ENCODE measurements at regions not wholly inside any gene's neighbourhood (a gene's known extent, or its start where the extent isn't known, plus 50 kb on each side); places are given as distances from the start of the nearest gene placed in this dataset.

DNA sequence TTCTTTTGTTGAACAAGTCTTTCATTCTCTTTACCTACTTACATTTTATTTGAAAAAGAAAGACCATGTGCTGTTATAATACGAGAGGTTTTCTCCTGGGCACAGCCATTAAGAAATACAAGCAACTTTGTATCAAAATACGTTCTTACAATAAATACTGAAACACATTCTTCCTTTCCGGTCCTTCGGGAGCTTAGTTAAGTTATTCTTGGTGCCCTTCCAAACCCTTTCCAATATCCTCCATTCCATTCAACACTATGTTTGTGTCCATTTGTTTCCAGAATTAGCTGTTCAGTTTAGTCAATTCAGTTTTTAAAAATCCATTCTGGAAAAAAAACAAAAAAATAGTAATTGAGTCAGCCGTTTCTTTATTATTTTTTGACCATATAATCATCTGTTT, 746.8 kb upstream of the SLC10A2 start:
- Mint-ChIP-seq H3K27me3 (no peaks in the 10 kb centered on the region), H3K36me3 (ENCODE audit: low read depth) (no peaks in the 10 kb centered on the region), H3K4me3 (no peak overlapping the region), H3K27ac (no peak overlapping the region), H3K9me3 (peaks cover 8% of the 10 kb centered on the region), H3K4me1 (ENCODE audit: low read depth) (no peaks in the 10 kb centered on the region)
- DNase-seq, result no peak

DNA sequence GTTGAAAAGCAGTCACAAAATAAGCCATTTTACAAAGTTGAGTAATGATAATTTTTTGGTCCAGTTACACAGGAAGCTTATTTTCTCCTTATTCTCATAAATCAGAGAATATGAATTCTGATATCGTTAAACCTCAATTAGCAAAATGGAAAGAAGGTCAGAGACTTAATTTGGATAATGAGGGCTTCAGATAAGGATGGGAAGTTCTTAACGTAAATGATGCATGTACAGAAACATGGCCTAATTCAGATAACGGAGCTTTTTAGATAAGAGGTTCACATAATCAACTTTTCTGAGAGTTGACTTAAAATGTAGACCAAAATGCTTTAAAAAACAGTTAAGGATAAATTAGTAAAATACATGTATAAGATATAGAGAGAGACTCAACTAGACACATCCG, 746.3 kb upstream of the SLC10A2 start:
- Mint-ChIP-seq H3K27me3 (no peaks in the 10 kb centered on the region), H3K4me3 (no peak overlapping the region), H3K36me3 (ENCODE audit: low read depth) (no peaks in the 10 kb centered on the region), H3K9me3 (peaks cover 8% of the 10 kb centered on the region), H3K27ac (no peak overlapping the region), H3K4me1 (ENCODE audit: low read depth) (no peaks in the 10 kb centered on the region)
- DNase-seq, result no peak

DNA sequence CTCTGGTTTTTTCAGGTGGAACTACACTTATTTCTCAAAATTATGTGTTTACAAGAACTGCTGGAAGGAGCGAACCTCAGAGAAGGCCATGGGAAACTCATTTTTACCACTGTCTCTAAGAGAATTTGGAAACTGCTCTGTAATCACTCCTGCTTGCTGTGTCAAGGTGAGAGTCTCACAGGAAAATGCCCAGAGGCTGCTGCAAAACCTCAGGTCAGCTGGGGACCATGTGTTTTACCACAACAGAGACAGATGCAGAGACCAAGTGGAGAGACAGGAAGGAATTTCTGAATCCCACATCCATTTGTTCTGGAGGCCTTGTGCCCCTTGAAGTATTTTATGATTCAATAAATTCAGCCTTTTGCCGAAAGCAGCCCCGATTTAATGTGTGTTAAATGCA, 743.8 kb upstream of the SLC10A2 start:
- no peak for DNase-seq
- no peaks in the 10 kb centered on the region for H3K4me1 Mint-ChIP-seq (ENCODE audit: low read depth)
- no peak overlapping the region for H3K4me3 Mint-ChIP-seq
- no peak overlapping the region for H3K27ac Mint-ChIP-seq
- no peaks in the 10 kb centered on the region for H3K27me3 Mint-ChIP-seq
- H3K36me3 Mint-ChIP-seq (ENCODE audit: low read depth), result no peaks in the 10 kb centered on the region
- H3K9me3 Mint-ChIP-seq, result peaks cover 8% of the 10 kb centered on the region

DNA sequence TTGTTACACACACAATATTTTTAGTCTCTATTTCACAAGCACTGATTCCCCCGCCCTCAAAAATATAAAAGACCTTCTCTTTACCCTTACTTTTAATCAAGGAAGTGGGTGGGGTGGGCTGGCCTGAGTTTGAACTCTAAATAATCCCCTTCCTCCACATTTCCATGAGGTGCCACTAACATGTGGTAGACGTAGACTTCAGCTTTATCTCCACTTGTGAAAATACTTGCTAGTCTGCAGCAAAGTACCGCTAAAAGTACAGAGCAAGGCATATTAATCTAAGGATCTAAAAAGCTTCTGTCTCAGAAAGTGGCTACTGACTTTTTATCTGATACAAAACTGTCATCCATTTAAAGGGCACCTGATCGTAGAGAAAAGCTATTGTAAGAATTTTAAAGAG, 739.6 kb upstream of the SLC10A2 start:
- H3K36me3 Mint-ChIP-seq (ENCODE audit: low read depth), result no peaks in the 10 kb centered on the region
- H3K4me3 Mint-ChIP-seq, result no peak overlapping the region
- no peaks in the 10 kb centered on the region for H3K9me3 Mint-ChIP-seq
- H3K27ac Mint-ChIP-seq, result no peak overlapping the region
- no peaks in the 10 kb centered on the region for H3K4me1 Mint-ChIP-seq (ENCODE audit: low read depth)
- H3K27me3 Mint-ChIP-seq, result no peaks in the 10 kb centered on the region
- DNase-seq, result no peak

DNA sequence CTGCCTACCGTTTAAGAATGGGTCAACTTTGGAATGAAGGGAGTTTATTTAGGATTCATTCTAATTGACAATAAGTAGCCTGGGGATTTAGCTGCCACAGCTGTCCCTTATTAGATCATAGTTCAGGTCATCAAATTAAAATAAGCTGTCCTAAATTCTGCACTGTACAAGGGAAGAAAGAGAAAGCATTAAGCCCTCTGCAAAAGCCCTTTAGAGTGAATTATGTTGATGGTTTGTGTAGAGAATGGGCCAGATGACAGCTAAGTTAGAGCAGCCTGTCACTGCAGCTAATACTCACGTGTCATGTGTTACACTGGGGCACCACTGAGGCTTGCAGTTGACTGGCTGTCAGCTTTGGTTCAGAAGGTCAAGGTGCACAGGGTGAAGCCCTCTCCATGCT, 737.1 kb upstream of the SLC10A2 start:
- no peak overlapping the region for H3K27ac Mint-ChIP-seq
- no peak for DNase-seq
- H3K27me3 Mint-ChIP-seq, result no peaks in the 10 kb centered on the region
- H3K9me3 Mint-ChIP-seq, result no peaks in the 10 kb centered on the region
- H3K36me3 Mint-ChIP-seq (ENCODE audit: low read depth), result no peaks in the 10 kb centered on the region
- H3K4me1 Mint-ChIP-seq (ENCODE audit: low read depth), result no peaks in the 10 kb centered on the region
- no peak overlapping the region for H3K4me3 Mint-ChIP-seq

DNA sequence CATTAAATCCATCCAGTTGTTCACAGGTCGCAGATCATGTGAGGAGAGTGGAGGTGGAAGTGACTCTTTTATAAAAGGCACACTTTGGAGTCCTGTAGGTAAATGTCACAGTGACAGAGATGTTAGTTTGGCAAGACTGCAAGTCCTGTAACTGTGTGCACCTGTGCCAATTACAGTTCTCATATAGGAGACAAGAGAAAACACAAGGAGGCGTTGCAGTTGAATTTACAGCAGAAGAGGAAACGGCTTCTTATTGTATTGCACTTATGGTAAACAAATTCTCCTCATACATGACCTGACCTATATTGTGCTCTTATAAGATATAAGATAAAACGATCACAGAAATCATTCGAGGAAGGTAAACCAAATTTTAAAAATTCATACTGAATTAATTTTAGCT, 732.8 kb upstream of the SLC10A2 start:
- Mint-ChIP-seq H3K4me1 (ENCODE audit: low read depth) (no peaks in the 10 kb centered on the region), H3K36me3 (ENCODE audit: low read depth) (no peaks in the 10 kb centered on the region), H3K4me3 (no peak overlapping the region), H3K27ac (no peak overlapping the region), H3K9me3 (no peaks in the 10 kb centered on the region), H3K27me3 (no peaks in the 10 kb centered on the region)
- DNase-seq, result no peak

DNA sequence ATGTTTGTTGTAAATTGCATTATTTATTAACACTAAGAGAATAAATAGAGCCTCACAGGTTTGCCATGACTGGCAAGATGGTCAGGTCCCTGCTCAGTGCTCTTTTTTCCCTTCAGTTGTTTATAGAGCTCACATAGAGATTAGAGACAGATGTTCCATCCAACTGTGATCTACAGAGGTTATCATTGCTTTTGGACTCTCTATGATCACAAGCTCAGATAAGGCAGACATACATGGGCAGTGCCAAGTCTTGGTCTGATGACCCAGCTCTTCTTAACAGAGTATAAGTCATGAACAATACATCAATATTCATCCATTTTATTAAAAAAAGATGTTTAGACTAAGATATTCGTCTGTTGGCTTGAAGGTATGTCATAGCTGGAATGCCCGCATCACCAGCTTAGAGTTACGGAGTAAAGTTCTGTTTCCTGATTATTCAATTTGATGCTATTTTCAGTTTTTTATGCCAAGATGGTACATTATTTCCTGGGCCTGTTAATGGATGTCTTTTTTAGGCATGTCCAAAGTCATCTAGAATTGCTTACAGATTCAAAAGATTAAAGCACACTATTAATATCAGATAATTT, 729.8 kb upstream of the SLC10A2 start:
- Mint-ChIP-seq H3K27ac (no peak overlapping the region), H3K9me3 (peaks cover 3% of the 10 kb centered on the region), H3K4me1 (ENCODE audit: low read depth) (no peaks in the 10 kb centered on the region), H3K36me3 (ENCODE audit: low read depth) (no peaks in the 10 kb centered on the region), H3K27me3 (no peaks in the 10 kb centered on the region), H3K4me3 (no peak overlapping the region)
- DNase-seq, result no peak

DNA sequence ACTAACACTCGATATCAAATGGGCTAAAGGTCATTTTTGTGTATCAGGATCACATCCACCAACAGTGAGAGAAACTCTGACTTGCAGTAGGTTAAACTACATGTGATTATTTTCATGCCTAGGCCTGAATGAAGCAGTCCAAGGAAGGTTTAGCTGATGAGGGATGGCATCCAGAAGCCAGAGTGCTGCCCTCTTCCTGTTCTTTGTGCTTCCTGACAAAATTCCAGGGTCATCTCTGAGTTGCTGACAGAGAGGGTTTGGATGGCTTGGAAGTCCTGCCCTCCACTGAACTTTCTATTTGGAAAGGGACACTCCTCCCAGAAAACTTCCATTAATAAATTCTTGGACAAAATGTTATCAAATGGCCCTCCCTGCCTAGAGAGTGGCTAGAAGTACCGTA, 728.3 kb upstream of the SLC10A2 start:
- Mint-ChIP-seq H3K4me1 (ENCODE audit: low read depth) (no peaks in the 10 kb centered on the region), H3K9me3 (peaks cover 3% of the 10 kb centered on the region), H3K4me3 (no peak overlapping the region), H3K36me3 (ENCODE audit: low read depth) (no peaks in the 10 kb centered on the region), H3K27ac (no peak overlapping the region), H3K27me3 (no peaks in the 10 kb centered on the region)
- DNase-seq, result no peak

DNA sequence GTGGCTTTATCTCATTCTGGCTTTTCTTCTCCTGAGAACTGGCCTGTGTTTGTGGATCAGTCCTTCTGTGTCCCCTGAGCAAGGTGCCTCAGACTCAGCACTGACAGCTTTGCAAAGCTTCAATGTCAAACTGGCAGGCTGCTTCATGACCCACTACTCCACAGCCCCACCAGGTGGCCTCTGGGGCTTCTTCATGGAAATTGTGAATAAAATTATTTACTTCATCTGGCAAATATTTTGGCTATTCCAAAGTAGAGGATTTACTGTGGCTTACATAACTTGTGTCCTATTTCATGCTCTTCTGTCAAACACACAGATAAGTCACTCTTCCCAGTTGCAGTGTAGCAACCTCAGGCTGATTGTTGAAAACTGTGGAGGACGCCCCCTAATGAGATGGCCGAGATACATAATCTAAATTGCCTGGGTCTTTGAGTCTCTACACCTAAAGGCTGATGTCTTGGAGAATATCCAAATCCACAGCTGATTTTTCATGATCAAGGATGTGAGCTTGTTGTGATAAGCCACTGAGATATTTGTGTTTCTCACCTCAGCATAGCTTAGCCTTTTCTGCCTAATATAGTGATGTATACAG, 721.9 kb upstream of the SLC10A2 start:
- DNase-seq, result no peak
- H3K9me3 Mint-ChIP-seq, result no peaks in the 10 kb centered on the region

DNA sequence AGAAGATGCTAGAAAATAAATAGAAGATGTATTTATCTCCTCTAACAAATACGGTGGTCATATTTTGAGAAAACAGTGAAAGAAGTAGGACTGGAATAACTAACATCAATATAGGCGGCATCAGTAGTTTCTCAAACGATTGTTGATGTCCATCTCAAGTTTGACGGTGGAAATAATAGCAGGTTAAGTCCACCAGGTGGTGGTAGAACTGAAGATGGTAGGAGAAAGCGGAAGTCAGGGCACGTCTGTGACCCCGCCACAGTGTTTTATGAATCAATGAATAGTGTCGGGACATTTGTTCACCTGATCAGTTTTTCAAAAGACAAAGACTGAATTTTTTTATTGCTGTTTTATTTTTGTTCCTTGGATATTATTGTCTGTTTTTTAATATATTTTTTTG, 706.4 kb upstream of the SLC10A2 start:
- no peak overlapping the region for H3K27ac Mint-ChIP-seq
- no peak for DNase-seq
- no peaks in the 10 kb centered on the region for H3K4me1 Mint-ChIP-seq (ENCODE audit: low read depth)
- no peaks in the 10 kb centered on the region for H3K27me3 Mint-ChIP-seq
- no peak overlapping the region for H3K4me3 Mint-ChIP-seq
- H3K36me3 Mint-ChIP-seq (ENCODE audit: low read depth), result no peaks in the 10 kb centered on the region
- H3K9me3 Mint-ChIP-seq, result peaks cover 7% of the 10 kb centered on the region

More for the DNA sequence above, 721.9 kb upstream of the SLC10A2 start:
- H3K36me3 Mint-ChIP-seq (ENCODE audit: low read depth), result no peaks in the 10 kb centered on the region
- no peak overlapping the region for H3K27ac Mint-ChIP-seq
- no peaks in the 10 kb centered on the region for H3K27me3 Mint-ChIP-seq
- no peaks in the 10 kb centered on the region for H3K4me1 Mint-ChIP-seq (ENCODE audit: low read depth)
- H3K4me3 Mint-ChIP-seq, result no peak overlapping the region

DNA sequence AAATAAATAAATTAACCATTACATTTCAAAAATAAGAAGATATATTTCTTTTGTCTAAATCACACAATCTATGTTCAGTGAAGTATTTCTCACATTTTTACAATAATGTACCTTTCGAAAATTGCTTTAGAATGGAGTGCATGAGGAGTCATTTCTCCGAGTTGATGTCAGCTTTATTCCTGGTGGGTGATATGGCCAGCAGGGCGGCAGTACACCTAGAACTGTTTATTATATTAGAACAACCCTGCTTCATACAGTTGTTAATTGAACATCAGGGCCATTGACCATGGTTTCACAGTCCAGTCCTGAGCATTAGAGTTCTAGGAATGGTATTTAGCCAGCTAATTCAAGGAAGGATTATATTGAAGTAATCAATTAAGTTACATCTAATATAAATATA, 696.3 kb upstream of the SLC10A2 start:
- Mint-ChIP-seq H3K27ac (no peak overlapping the region), H3K36me3 (ENCODE audit: low read depth) (no peaks in the 10 kb centered on the region), H3K27me3 (no peaks in the 10 kb centered on the region), H3K9me3 (peaks cover 6% of the 10 kb centered on the region), H3K4me1 (ENCODE audit: low read depth) (no peaks in the 10 kb centered on the region), H3K4me3 (no peak overlapping the region)
- DNase-seq, result no peak

DNA sequence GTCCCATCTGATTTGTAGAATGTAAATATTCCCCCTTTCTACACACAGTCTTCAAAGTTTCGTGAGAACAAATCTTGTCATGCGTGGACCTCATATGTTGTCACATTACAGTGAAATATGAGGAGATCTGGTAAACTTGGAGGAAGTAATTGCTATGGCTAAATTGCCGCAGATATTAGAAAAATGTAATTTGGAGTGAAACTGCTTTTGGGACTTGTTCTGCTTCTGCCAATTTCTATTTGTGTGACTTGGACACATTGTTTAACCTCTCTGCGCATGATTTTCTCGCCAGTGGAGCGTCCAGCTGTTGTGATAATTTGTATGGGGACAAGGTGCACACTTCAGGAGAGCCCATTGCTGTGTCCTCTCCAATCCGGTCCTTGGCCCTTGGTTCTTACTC, 693.1 kb upstream of the SLC10A2 start:
- H3K4me3 Mint-ChIP-seq, result no peak overlapping the region

DNA sequence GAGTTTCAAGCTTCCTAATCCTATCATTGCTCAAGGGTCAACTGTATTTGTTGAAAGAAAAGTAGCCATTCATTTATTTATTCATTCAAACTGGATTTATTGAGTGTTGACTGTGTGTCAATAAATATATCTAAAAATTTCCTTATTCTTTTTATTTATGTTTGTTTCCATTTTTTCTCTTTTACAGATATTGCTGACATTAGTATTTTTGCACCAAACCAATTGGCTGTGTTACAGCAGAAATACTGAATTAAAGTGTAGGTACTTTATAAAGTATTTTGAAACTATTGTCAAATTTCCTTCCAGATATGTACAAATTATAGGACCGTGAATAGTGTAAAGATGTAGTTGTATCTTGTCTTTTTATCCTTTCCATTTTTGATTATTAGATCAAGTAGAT, 692.0 kb upstream of the SLC10A2 start:
- peaks cover 4% of the 10 kb centered on the region for H3K9me3 Mint-ChIP-seq
- H3K27me3 Mint-ChIP-seq, result no peaks in the 10 kb centered on the region
- no peaks in the 10 kb centered on the region for H3K36me3 Mint-ChIP-seq (ENCODE audit: low read depth)
- H3K27ac Mint-ChIP-seq, result no peak overlapping the region
- no peak for DNase-seq
- H3K4me1 Mint-ChIP-seq (ENCODE audit: low read depth), result no peaks in the 10 kb centered on the region
- H3K4me3 Mint-ChIP-seq, result no peak overlapping the region

More for the DNA sequence above, 693.1 kb upstream of the SLC10A2 start:
- Mint-ChIP-seq H3K27me3 (no peaks in the 10 kb centered on the region), H3K36me3 (ENCODE audit: low read depth) (no peaks in the 10 kb centered on the region), H3K4me1 (ENCODE audit: low read depth) (no peaks in the 10 kb centered on the region), H3K27ac (no peak overlapping the region), H3K9me3 (peaks cover 4% of the 10 kb centered on the region)
- DNase-seq, result no peak

DNA sequence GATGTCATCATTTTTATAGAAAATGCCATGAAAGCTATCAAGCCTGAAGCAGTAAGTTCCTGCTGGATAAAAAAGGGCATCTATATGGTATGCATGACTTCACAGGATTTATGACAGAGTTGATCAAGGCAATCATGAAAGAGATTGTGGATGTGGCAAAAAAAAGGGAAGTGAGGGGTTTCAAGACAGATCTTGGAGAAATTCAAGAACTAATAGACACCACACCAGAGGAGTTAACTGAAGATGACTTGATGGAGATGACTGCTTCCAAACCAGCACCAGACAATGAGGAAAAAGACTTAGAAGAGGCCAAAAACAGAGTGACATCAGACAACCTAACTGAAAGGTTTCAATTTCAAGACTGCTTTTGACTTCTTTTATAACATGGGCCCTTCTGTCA, 691.1 kb upstream of the SLC10A2 start:
- H3K36me3 Mint-ChIP-seq (ENCODE audit: low read depth), result no peaks in the 10 kb centered on the region
- no peak overlapping the region for H3K27ac Mint-ChIP-seq
- H3K9me3 Mint-ChIP-seq, result peaks cover 4% of the 10 kb centered on the region
- no peaks in the 10 kb centered on the region for H3K27me3 Mint-ChIP-seq
- DNase-seq, result no peak
- H3K4me1 Mint-ChIP-seq (ENCODE audit: low read depth), result no peaks in the 10 kb centered on the region
- H3K4me3 Mint-ChIP-seq, result no peak overlapping the region

DNA sequence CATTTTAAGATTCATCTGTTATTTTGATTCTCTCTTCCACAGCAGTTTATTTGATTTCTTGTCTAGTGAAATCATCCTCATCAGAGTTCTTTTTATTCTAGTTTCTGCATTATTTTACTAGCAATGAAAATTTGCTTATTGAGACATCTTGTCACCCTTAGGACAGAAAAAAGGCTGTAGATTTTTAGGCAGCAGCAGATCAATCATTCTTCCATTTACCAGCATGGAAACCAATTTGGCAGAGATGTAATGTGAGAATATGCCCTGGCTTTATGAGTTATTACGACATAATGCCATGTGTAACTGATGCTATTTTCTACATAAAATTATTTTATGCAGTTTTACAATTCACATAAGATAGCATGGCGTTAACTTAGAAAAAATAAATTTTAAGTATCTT, 688.6 kb upstream of the SLC10A2 start:
- no peaks in the 10 kb centered on the region for H3K4me1 Mint-ChIP-seq (ENCODE audit: low read depth)
- H3K36me3 Mint-ChIP-seq (ENCODE audit: low read depth), result no peaks in the 10 kb centered on the region
- no peak overlapping the region for H3K27ac Mint-ChIP-seq
- no peaks in the 10 kb centered on the region for H3K27me3 Mint-ChIP-seq
- DNase-seq, result no peak
- H3K4me3 Mint-ChIP-seq, result no peak overlapping the region
- H3K9me3 Mint-ChIP-seq, result no peaks in the 10 kb centered on the region

DNA sequence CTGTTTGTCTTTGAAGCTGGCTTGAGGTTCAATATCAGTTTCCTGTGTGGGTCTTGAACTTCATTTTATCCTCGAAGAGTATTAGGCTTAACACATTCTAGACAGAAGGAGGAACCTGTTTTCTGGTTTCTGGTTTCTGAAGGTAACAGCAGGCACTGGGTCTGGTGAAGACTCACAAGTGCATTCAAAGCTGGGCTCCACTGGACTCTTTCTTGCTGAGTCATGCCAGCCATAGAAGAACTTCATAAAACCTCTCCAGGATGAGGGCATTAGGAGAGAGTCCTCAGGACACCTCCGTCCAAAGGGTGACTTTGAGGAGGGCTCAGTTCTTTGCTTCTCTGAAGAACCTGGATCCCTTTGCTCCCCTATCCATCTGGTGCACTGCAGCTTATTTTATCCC, 668.6 kb upstream of the SLC10A2 start:
- H3K36me3 Mint-ChIP-seq (ENCODE audit: low read depth), result no peaks in the 10 kb centered on the region
- H3K27me3 Mint-ChIP-seq, result no peaks in the 10 kb centered on the region
- no peak for DNase-seq
- no peak overlapping the region for H3K4me3 Mint-ChIP-seq
- no peaks in the 10 kb centered on the region for H3K9me3 Mint-ChIP-seq
- no peak overlapping the region for H3K27ac Mint-ChIP-seq
- no peaks in the 10 kb centered on the region for H3K4me1 Mint-ChIP-seq (ENCODE audit: low read depth)

Data from activated T-cell treated with anti-CD3 and anti-CD28 coated beads, Interleukin-2, amount 50 U/mL, for 24 hours (primary cell).